Keratinocyte (primary cell): ENCODE measurements at regions not wholly inside any gene's neighbourhood (a gene's known extent, or its start where the extent isn't known, plus 50 kb on each side); places are given as distances from the start of the nearest gene placed in this dataset.

Experiments used
- DNase-seq: peaks from one replicate; pipeline ENCODE4 v3.0.0-alpha.2; 2011; ENCODE audit warnings: low read depth, missing footprints, low spot score
- FAIRE-seq: peaks from 2 replicates; lab custom pipeline; 2011; peaks lifted over from hg19 to GRCh38; lab: Jason Lieb, UNC
- H2AFZ ChIP-seq: 2 replicates; pipeline ENCODE4 v1.6.0; 2012; ENCODE audit warnings: low read length, control low read depth, inconsistent platforms; ENCODE audit not compliant: control insufficient read depth
- H3K27ac ChIP-seq: 2 replicates; pipeline ENCODE4 v1.5.1; 2011; ENCODE audit warnings: low read length; ENCODE audit not compliant: control insufficient read depth, insufficient read depth
- H3K27me3 ChIP-seq: 3 replicates; pipeline ENCODE4 v1.6.0; 2011; ENCODE audit warnings: low read length; ENCODE audit not compliant: control insufficient read depth, insufficient read depth; ENCODE audit errors: extremely low read depth
- H3K36me3 ChIP-seq, 2 experiments: 2 replicates in 1 of 2; 3 replicates in 1 of 2; pipeline ENCODE4 v1.5.1; 2011; ENCODE audit warnings: low read length in 2 of 2, mild to moderate bottlenecking in 1 of 2; ENCODE audit not compliant: control insufficient read depth in 2 of 2, insufficient read depth in 2 of 2; ENCODE audit errors: extremely low read depth in 1 of 2
- H3K4me1 ChIP-seq: 3 replicates; pipeline ENCODE4 v1.5.1; 2011; ENCODE audit warnings: low read length; ENCODE audit not compliant: control insufficient read depth, insufficient read depth; ENCODE audit errors: extremely low read depth
- H3K4me2 ChIP-seq: 3 replicates; pipeline ENCODE4 v1.6.0; 2011; ENCODE audit warnings: low read depth, low read length; ENCODE audit not compliant: control insufficient read depth, insufficient read depth; ENCODE audit errors: extremely low read depth
- H3K4me3 ChIP-seq, 3 experiments: fragments of 200-600 bp in 1 of 3; sonication (generic) in 1 of 3; 2 replicates in 2 of 3; 3 replicates in 1 of 3; pipeline ENCODE4 v1.5.1; 2011 to 2016; ENCODE audit warnings: low read length in 3 of 3, mild to moderate bottlenecking in 3 of 3, control low read depth in 2 of 3, inconsistent platforms in 1 of 3, low read depth in 1 of 3, mixed read lengths in 1 of 3, mixed run types in 1 of 3, moderate library complexity in 1 of 3; ENCODE audit not compliant: control insufficient read depth in 2 of 3, insufficient read depth in 2 of 3; ENCODE audit errors: extremely low read depth in 1 of 3
- H3K79me2 ChIP-seq: 2 replicates; pipeline ENCODE4 v1.6.0; 2012; ENCODE audit warnings: low read length; ENCODE audit not compliant: control insufficient read depth, insufficient read depth
- H3K9ac ChIP-seq: 3 replicates; pipeline ENCODE4 v1.6.0; 2011; ENCODE audit warnings: low read length; ENCODE audit not compliant: control insufficient read depth, insufficient read depth; ENCODE audit errors: extremely low read depth
- H3K9me1 ChIP-seq: 3 replicates; pipeline ENCODE4 v1.6.0; 2011; ENCODE audit warnings: low read length; ENCODE audit not compliant: control insufficient read depth, insufficient read depth; ENCODE audit errors: extremely low read depth
- H3K9me3 ChIP-seq: 2 replicates; pipeline ENCODE4 v1.5.1; 2012; ENCODE audit warnings: low read depth, low read length; ENCODE audit not compliant: control insufficient read depth
- H4K20me1 ChIP-seq: 3 replicates; pipeline ENCODE4 v1.6.0; 2011; ENCODE audit warnings: low read length; ENCODE audit not compliant: control insufficient read depth, insufficient read depth; ENCODE audit errors: extremely low read depth
- EZH2 ChIP-seq: IDR thresholded peaks from one replicate; pipeline ENCODE4 v1.6.1; 2012; ENCODE audit warnings: inconsistent platforms, mild to moderate bottlenecking, low read length, moderate library complexity
- dilution Hi-C: fragments of 300-500 bp; cut with MboI; formaldehyde crosslinking; loops from one replicate; pipeline ENCODE4 v1.7.0; 2020; ENCODE audit warnings: low sequenced_read_pairs; ENCODE audit not compliant: extremely low pct_ligation_motif_present
- TF ChIP-seq, protein P1 (sequence below), 3 experiments: IDR thresholded peaks in 1 of 3; conservative IDR thresholded peaks in 1 of 3; optimal IDR thresholded peaks in 1 of 3; 2 replicates in 2 of 3; 3 replicates in 1 of 3; pipeline versions ENCODE3 to v1.5.1; 2011; ENCODE audit warnings: low read length in 3 of 3, mild to moderate bottlenecking in 3 of 3, moderate library complexity in 2 of 3, control low read depth in 1 of 3, inconsistent platforms in 1 of 3; ENCODE audit not compliant: insufficient read depth in 2 of 3; ENCODE audit errors: extremely low read depth in 1 of 3

DNA sequence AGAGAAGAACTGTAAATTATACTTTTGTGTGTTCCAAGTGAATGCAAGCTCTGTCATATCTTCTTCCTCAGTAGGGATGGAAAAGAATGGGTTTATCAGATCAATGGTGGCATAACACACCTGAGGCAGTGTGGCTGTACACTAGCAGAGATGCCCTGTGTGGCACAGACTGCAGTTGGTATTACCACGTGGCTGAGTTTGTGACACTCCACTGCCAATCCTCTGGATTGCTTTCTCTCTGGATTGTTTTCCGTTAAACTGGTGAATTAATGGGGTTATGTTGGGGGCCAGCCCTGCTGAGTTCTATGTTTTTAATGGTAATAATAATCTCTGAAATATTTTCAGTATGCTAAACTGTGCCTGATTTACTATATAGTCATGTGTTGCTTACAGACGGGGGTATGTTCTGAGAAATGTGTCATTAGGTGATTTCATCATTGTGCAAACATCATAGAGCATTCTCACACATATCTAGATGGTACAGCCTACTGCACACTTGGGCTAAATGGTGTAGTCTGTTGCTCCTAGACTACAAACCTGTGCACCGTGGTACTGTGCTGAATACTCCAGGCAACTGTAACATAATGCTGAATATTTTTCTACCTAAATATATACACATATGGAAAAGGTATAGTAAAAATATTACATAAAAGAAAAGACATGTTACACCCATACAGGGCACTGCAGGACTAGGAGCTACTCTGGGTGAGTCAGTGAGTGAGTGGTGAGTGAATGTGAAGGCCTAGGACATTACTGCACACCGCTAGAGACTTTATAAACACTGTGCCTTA lies 84.7 kb upstream of the ST6GAL2 start:
- H3K36me3 ChIP-seq = no peaks in the 10 kb centered on the region
- H3K79me2 ChIP-seq = no peaks in the 10 kb centered on the region
- no peaks in the 10 kb centered on the region for H4K20me1 ChIP-seq
- DNase-seq = no peak
- H3K27ac ChIP-seq = no peak overlapping the region
- dilution Hi-C loops = no loop called here
- H3K9me1 ChIP-seq = no peaks in the 10 kb centered on the region
- no peak overlapping the region for H3K4me3 ChIP-seq
- FAIRE-seq = no peak
- H3K4me2 ChIP-seq = no peak overlapping the region
- TF ChIP-seq, protein P1, sequence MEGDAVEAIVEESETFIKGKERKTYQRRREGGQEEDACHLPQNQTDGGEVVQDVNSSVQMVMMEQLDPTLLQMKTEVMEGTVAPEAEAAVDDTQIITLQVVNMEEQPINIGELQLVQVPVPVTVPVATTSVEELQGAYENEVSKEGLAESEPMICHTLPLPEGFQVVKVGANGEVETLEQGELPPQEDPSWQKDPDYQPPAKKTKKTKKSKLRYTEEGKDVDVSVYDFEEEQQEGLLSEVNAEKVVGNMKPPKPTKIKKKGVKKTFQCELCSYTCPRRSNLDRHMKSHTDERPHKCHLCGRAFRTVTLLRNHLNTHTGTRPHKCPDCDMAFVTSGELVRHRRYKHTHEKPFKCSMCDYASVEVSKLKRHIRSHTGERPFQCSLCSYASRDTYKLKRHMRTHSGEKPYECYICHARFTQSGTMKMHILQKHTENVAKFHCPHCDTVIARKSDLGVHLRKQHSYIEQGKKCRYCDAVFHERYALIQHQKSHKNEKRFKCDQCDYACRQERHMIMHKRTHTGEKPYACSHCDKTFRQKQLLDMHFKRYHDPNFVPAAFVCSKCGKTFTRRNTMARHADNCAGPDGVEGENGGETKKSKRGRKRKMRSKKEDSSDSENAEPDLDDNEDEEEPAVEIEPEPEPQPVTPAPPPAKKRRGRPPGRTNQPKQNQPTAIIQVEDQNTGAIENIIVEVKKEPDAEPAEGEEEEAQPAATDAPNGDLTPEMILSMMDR (optimal IDR thresholded peaks at IDR 0.05 in 1 of 3, IDR thresholded peaks at IDR 0.05 in 1 of 3, conservative IDR thresholded peaks at IDR 0.05 in 1 of 3; ENCODE audit: extremely low read depth in 1 of 3, insufficient read depth in 2 of 3, low read length in 3 of 3) = no peak
- TF ChIP-seq EZH2 = no peak
- H2AFZ ChIP-seq = no peak overlapping the region
- no peaks in the 10 kb centered on the region for H3K4me1 ChIP-seq
- no peak overlapping the region for H3K9ac ChIP-seq
- no peaks in the 10 kb centered on the region for H3K27me3 ChIP-seq
- no peaks in the 10 kb centered on the region for H3K9me3 ChIP-seq

DNA sequence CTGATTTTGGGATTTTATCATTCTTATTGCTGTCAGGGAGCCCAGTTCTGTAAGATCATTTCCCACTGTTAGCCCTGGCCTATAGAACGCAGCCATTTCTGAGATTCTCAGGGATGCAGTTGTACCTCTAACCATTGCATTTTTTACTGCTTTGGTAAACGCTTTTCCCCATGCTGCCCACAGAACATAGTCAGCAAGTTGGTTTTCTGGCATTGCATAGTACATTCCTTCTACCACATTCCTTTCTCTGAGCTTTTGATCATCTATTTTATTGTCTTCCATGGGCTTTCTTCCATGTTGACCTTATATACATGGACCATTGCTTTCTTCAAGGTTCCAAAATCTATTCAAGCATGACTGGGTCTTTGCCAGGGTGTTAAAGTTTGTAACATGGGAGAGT lies 86.8 kb upstream of the ST6GAL2 start:
- H3K36me3 ChIP-seq = no peaks in the 10 kb centered on the region
- no peak overlapping the region for H2AFZ ChIP-seq
- no peak for DNase-seq
- H3K4me3 ChIP-seq = no peak overlapping the region
- H3K27ac ChIP-seq = no peak overlapping the region
- FAIRE-seq = no peak
- TF ChIP-seq EZH2 = no peak
- TF ChIP-seq, protein P1 (optimal IDR thresholded peaks at IDR 0.05 in 1 of 3, IDR thresholded peaks at IDR 0.05 in 1 of 3, conservative IDR thresholded peaks at IDR 0.05 in 1 of 3; ENCODE audit: extremely low read depth in 1 of 3, insufficient read depth in 2 of 3, low read length in 3 of 3) = no peak
- no peaks in the 10 kb centered on the region for H4K20me1 ChIP-seq
- no peaks in the 10 kb centered on the region for H3K27me3 ChIP-seq
- H3K9me3 ChIP-seq = no peaks in the 10 kb centered on the region
- H3K79me2 ChIP-seq = no peaks in the 10 kb centered on the region
- no peaks in the 10 kb centered on the region for H3K9me1 ChIP-seq
- H3K4me2 ChIP-seq = no peak overlapping the region
- H3K4me1 ChIP-seq = no peaks in the 10 kb centered on the region
- dilution Hi-C loops = no loop called here
- H3K9ac ChIP-seq = no peak overlapping the region
